ENCODE measurements at regions not wholly inside any gene's neighbourhood (a gene's known extent, or its start where the extent isn't known, plus 50 kb on each side); places are given as distances from the start of the nearest gene placed in this dataset.

GRCh38 chr9:21565155-21565554, 83.0 kb upstream of the IFNE start:
- no peak for DNase-seq

DNA sequence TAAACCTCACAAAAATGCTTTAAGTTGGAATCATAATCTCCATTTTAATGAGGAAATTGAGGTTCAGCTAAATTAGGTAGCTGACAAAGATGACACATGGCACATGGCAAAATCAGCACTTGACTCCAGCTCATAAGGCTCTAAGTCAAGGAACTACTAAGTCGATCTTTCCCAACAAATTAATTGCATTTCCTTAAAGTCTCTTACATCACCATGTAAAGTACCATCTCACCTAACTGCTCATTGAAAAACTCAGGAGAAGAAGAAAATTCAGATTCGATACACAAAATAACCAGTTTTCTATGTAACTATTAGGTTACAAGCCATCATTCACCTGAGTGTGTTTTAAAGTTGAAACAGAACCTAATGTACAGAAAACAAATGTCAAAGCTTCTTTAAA, 85.8 kb upstream of the IFNE start:
- DNase-seq = no peak

- no peak for DNase-seq
Measured at GRCh38 chr9:21568484-21568883, 86.4 kb upstream of the IFNE start.

- DNase-seq = no peak
Measured at GRCh38 chr9:21569721-21570120, 87.6 kb upstream of the IFNE start.

- DNase-seq = no peak
Measured at GRCh38 chr9:21570643-21571275, 88.6 kb upstream of the IFNE start.

- no peak for DNase-seq
Measured at GRCh38 chr9:21574261-21574660, 92.1 kb upstream of the IFNE start.

DNA sequence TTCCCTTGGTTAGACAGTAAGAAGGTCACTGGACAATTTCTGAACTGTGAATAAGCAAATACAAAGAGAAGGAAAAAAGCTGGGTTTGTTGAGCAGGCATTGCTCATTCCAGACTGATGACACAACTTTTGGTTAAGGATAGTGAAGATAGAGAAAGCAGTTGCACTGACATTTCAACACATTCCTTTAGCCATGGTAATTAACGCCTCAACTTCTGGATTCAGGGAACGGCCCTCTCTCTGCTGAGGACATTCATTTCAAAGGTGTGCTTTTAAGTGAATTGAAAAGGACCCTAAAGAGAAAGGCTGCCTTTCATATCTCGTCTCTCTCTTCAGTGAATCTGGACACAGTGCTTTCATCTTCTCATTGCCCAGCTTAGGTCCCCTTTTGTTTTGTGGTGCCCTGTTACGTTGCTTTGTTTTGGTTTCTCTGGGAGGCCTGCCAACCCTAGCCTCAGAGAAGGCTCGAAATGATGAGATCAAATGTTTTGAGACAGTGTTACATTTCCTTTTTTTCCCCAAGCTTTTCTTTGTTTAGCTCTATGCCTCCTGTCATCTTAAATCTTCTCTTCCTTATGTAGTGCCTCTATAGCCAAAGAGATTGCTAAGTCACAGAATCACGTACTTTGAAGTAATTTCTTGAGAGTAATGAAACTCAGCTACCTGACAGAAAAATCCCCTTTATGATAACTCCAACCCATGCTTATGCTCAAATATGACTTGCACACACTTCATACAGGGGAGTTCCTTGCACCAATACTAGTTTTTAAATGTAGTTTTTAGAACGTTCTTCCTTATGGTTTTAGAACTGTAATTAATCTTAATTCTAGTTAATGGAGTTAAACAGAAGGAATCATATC, 94.4 kb upstream of the IFNE start:
- peak; percentile 81 for DNase-seq

DNA sequence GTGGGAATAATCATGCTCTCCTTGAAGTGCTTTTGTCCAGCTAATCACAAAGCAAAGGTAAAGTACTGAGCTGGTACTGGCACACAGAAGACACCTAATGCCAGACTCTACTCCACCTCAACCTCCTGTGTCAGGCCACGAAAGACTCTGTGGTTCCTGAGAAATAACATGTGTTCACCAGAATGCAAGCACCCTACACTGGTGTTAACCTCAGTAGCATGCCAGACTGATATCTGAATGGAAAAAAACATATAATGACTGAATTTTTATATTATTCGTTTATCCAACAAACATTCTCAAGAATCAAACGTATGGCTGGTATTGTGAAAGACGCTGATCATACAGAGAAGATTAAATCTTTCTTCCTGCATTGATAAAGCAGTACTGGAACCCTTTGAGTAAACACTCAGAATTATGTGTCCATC, 97.1 kb upstream of the IFNE start:
- no peak for DNase-seq

GRCh38 chr9:21579743-21580142, 97.6 kb upstream of the IFNE start:
- DNase-seq = no peak

DNA sequence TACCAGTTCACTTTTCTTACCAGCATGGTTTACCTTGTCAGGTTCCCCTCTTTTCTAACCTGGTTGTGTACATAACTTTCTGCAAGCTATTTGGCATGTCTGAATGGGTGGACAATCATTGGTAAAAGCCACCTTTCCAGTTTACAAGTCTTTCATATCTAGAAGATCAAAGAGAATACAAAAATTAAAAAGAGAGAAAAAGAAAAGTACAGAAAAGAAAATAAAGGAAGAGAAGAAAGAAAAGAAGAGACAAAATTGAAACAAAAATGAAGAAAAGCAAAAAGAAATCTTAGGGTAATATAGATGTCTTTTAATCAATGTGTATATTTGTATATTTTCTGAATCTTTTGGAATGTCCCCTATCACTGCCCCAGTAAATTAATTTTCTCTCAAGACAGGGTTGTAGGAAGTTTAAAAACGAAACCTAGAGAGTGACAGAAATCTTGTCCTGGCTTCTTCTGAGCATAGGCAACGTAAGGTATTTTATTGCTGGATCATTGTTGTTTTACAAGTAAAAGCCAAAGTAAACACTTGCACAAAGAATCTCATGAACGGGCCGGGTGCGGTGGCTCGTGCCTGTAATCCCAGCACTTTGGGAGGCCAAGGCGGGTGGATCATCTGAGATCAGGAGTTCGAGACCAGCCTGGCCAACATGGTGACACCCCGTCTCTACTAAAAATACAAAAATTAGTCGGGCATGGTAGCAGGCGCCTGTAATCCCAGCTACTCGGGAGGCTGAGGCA, 98.7 kb upstream of the IFNE start:
- DNase-seq = peak; percentile 32

DNA sequence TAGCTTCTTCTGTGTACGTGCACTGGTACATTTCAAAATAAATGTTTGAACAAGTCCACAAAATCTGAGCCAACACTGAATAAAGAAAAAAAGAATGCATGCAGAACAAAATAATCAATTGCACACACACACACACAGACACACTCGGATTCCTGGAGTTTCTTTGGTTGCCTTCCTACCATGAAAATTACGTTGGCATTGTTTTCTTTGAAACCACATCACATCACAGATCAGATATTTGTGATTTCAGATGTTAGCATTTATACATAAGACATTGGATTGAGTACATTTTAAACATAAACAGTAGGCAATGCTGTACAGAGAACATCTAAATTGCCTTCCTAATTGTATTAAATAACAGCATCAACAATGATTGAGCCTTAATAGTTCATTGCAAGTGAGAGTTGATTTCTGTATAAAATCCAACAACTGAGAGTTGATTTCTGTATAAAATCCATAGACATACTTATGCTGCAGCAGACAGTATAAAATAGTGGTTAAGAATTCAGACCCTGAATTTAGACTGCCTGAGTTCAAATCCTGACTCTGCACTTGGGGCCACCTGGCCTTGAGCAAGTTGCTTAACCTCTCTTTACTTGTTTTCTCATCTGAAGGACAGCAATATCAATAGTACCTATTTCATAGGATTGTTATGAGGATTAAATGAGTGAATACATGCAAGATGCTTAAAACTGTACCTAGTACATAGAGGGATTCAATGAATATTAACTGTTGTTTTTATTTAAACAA, 101.7 kb upstream of the IFNE start:
- no peak for DNase-seq

GRCh38 chr9:21584890-21585289, 102.8 kb upstream of the IFNE start:
- peak; percentile 55 for DNase-seq

DNA sequence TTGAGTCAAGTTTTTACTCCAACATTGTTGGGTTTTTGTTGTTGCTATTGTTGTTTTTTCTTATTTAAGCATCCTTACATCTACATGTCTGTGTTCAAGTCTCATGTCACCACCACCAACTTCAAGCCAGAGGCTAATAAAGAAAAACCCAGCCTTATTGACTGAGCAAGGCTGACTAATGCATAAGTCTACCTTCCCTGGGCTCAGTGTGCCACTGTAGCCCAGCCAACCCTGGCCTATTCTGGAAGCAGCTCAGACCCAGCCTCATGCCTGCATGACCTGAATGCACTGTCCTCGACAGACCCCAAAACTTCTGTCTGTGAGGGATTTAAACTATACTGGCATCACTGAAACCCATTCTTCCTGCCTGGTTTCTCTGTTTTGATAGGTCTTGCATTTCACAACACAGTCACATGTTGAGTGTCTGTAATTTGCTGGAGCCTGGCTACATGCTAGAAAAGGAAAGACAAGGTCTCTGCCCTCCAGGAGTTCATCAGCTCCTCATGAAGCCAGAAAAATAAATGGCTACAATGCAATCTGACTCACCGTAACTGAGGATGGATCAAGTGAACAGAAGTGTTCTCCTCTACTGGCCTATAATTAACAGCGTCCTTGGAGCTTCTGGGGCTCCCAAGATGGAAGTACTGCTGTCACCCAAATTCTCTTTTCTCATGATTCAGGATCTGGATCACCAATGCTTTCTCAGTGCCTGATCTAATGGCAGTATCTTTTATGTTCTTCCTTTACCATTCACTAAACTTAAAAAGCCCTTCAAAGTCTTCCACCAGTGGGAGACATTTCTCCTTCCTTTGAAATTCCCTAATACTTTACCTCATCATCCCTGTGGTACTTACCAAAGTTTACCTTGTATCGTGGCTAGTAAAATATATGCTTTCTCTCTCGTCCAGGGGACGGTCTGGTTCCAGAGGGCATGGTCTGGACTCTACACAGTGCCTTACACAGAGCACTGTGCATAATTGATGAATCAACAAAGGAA, 103.9 kb upstream of the IFNE start:
- no peak for DNase-seq

- no peak for DNase-seq
Measured at GRCh38 chr9:21589344-21590056, 107.4 kb upstream of the IFNE start.

DNA sequence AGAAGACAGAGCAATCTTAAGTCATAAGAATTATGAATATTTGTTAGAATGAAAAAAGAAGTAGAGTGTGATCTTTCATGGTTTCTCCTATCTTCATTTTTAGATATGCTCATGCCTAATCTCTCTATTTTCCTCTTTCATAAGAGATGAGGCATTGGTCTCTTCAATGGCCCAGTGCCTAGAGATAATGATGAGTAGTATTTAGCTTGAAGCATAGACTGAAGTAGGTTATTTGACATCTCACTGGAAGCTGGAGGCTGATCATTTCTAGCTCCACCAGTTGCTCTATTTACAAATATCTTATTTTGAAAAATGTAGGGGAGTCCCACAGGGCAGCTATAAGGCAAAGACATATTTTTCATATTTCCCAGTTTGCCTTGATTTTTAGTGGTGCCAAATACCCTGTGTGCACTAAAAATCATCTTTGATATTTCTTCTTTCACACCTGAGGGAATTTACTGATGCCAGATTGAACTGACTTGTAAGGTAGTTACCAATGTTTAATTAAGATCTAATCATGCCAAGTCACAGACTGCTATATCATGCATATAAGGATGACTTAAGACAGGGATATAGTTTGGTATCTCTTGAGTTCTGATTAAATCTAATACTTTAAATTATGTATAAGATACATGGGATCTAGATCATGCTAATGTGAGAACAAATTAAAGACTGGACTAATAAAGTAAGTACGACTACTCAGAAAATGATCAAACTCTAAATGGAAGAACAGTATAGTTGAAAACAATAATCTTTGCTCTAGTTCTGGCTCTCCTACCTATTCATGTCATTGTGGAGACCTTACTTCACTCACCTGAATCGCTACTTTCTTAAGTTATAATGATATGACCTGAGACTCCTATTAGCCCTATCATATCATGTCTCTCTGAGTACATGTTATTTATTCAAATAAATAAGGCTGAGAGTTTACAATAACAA, 108.2 kb upstream of the IFNE start:
- DNase-seq = no peak

GRCh38 chr9:21591221-21592062, 109.3 kb upstream of the IFNE start:
- DNase-seq = peak; percentile 96

DNA sequence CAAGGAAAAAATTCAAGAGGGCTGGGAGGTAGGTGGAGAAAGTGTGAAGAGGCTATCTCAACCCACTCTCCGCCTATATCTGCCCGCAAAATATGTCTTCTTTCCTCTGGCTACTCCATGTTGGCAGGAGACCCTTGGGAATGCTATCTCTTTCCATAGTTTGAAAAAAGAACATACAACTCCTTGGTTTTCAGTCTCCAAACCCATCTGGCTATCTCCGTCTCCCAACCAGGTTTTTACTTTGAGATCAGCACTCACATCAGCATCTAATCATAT, 109.9 kb upstream of the IFNE start:
- DNase-seq = no peak

DNA sequence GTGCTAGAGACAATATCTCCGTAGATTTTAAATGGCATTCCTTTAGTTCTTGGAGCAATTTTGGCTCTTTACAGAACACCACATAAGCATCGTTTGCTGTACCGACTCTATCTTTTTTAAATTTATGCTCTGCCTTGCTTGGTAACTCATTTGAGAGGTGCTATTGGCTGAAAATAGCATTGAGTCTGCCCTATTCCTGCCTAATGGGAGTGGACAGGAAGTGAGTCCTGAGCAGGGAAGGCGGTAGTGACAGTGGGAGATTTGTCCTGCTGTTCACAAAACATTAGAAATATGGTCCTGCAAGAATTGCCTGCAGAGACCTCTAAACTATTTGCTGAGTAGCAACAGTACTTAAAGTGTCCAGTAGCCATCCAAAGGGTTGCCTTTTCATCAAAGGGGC, 115.2 kb upstream of the IFNE start:
- no peak for DNase-seq

DNA sequence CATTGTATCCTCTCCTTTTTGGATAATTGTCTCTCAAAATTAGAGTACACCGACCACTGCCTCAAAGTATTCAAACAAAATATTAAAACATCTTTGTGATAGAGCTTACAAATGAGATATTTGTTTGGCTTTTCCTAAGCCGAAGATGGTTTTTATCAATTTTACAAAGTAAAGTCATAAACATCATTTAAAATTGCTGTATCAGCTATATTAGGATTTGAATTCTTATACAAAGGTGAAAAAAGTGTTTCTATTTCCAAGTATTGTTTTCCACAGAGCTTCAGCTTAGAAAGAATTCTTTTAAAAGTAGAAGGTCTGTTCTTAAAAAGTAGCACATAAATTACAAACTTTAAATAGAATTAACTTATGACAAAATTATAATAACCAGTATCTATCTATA, 116.6 kb upstream of the IFNE start:
- no peak for DNase-seq

Measured in dermis blood vessel endothelial cell (primary cell).